Mucosa of gallbladder (tissue), 1 donor: ENCODE measurements at regions not wholly inside any gene's neighbourhood (a gene's known extent, or its start where the extent isn't known, plus 50 kb on each side); places are given as distances from the start of the nearest gene placed in this dataset.

ENCODE experiments used
- DNase-seq: peaks from one replicate; pipeline ENCODE4 v3.0.0-alpha.2; 2020; ENCODE audit warnings: low spot score
- donor health status: DM: no; HTN: no; CAD: no.

- DNase-seq = no peak
These were observed 264.2 kb downstream of the ZSWIM6 start for GRCh38 chr5:61596265-61596664.

- no peak for DNase-seq
These were observed 265.6 kb downstream of the ZSWIM6 start for GRCh38 chr5:61597684-61598083.

- no peak for DNase-seq
These were observed 266.1 kb downstream of the ZSWIM6 start for GRCh38 chr5:61598126-61598525.

GRCh38 chr5:61599370-61600122, 267.5 kb downstream of the ZSWIM6 start:
- peak; percentile 48 for DNase-seq

GRCh38 chr5:61600123-61600444, 268.0 kb downstream of the ZSWIM6 start:
- no peak for DNase-seq

GRCh38 chr5:61600945-61601511, 269.0 kb downstream of the ZSWIM6 start:
- DNase-seq = no peak

GRCh38 chr5:61603211-61603908, 271.3 kb downstream of the ZSWIM6 start:
- DNase-seq = peak; percentile 39

- no peak for DNase-seq
These were observed 272.3 kb downstream of the ZSWIM6 start for GRCh38 chr5:61604076-61605025.

GRCh38 chr5:61609840-61610677, 278.0 kb downstream of the ZSWIM6 start:
- no peak for DNase-seq

GRCh38 chr5:61610678-61611024, 278.6 kb downstream of the ZSWIM6 start:
- DNase-seq = no peak

GRCh38 chr5:61612431-61612830, 280.4 kb downstream of the ZSWIM6 start:
- no peak for DNase-seq

- DNase-seq = no peak
These were observed 281.6 kb downstream of the ZSWIM6 start for GRCh38 chr5:61613679-61614078.

GRCh38 chr5:61614606-61615005, 282.5 kb downstream of the ZSWIM6 start:
- DNase-seq = no peak

GRCh38 chr5:61617039-61617438, 285.0 kb downstream of the ZSWIM6 start:
- DNase-seq = no peak

- DNase-seq = no peak
These were observed 286.0 kb downstream of the ZSWIM6 start for GRCh38 chr5:61617995-61618525.

GRCh38 chr5:61618577-61618976, 286.5 kb downstream of the ZSWIM6 start:
- DNase-seq = no peak

- DNase-seq = no peak
These were observed 287.2 kb downstream of the ZSWIM6 start for GRCh38 chr5:61619289-61619688.

GRCh38 chr5:61619777-61620518, 287.9 kb downstream of the ZSWIM6 start:
- no peak for DNase-seq

- DNase-seq = peak; percentile 15
These were observed 288.7 kb downstream of the ZSWIM6 start for GRCh38 chr5:61620699-61621182.

- no peak for DNase-seq
These were observed 289.2 kb downstream of the ZSWIM6 start for GRCh38 chr5:61621202-61621650.
